HepG2 (cell line): ENCODE measurements at regions not wholly inside any gene's neighbourhood (a gene's known extent, or its start where the extent isn't known, plus 50 kb on each side); places are given as distances from the start of the nearest gene placed in this dataset.

Experiments
- ATF7 ChIP-seq, 2 experiments: fragments of 450-650 bp in 1 of 2; sonication (generic) in 1 of 2; formaldehyde crosslinking in 1 of 2; IDR thresholded peaks; 2 replicates each; pipeline versions ENCODE4 v1.4.0 to v1.6.1; 2016 to 2020; ENCODE audit warnings: antibody characterized with exemption in 1 of 2, mild to moderate bottlenecking in 1 of 2, missing genetic modification reagents in 1 of 2
- BORCS8-MEF2B ChIP-seq: sonication (generic); formaldehyde crosslinking; IDR thresholded peaks from 2 replicates; pipeline ENCODE4 v1.8.0; 2022; ENCODE audit warnings: mild to moderate bottlenecking, missing genetic modification reagents
- CENPX ChIP-seq: sonication (generic); formaldehyde crosslinking; IDR thresholded peaks from 2 replicates; pipeline ENCODE4 v1.9.0; 2021; ENCODE audit warnings: mild to moderate bottlenecking, missing genetic modification reagents, moderate library complexity
- EP300 ChIP-seq, 3 experiments: sonication (generic) in 1 of 3; formaldehyde crosslinking in 1 of 3; IDR thresholded peaks; 2 replicates each; pipeline versions ENCODE4 v1.5.1 to v1.6.1; 2011 to 2020; ENCODE audit warnings: low read depth in 2 of 3, low read length in 2 of 3, borderline replicate concordance in 1 of 3, improper control_type of control experiment in 1 of 3, mild to moderate bottlenecking in 1 of 3, missing genetic modification reagents in 1 of 3, moderate library complexity in 1 of 3
- HNF4A ChIP-seq: sonication (generic); formaldehyde crosslinking; IDR thresholded peaks from 2 replicates; pipeline ENCODE4 v1.4.0; 2020; ENCODE audit warnings: missing genetic modification reagents
- HNF4G ChIP-seq, 2 experiments: sonication (generic) in 1 of 2; formaldehyde crosslinking in 1 of 2; IDR thresholded peaks; 2 replicates each; pipeline versions ENCODE4 v1.4.0 to v1.6.1; 2011 to 2020; ENCODE audit warnings: borderline replicate concordance in 2 of 2, low read depth in 2 of 2, mild to moderate bottlenecking in 2 of 2, low read length in 1 of 2, missing genetic modification reagents in 1 of 2, moderate library complexity in 1 of 2
- IRF2 ChIP-seq: IDR thresholded peaks from 2 replicates; pipeline ENCODE4 v1.6.1; 2018; ENCODE audit warnings: missing genetic modification reagents, missing compliant biosample characterization
- LCORL ChIP-seq, 2 experiments: fragments of 450-650 bp in 1 of 2; sonication (generic) in 1 of 2; formaldehyde crosslinking in 1 of 2; IDR thresholded peaks; 2 replicates each; pipeline versions ENCODE4 v1.5.0 to v1.6.1; 2017 to 2020; ENCODE audit warnings: antibody characterized with exemption in 1 of 2, missing genetic modification reagents in 1 of 2
- NFKB2 ChIP-seq: sonication (generic); formaldehyde crosslinking; IDR thresholded peaks from 2 replicates; pipeline ENCODE4 v1.4.0; 2020; ENCODE audit warnings: missing genetic modification reagents, borderline replicate concordance
- PHF8 ChIP-seq: sonication (generic); formaldehyde crosslinking; IDR thresholded peaks from 2 replicates; pipeline ENCODE4 v1.5.0; 2020; ENCODE audit warnings: missing genetic modification reagents
- PITX1 ChIP-seq: sonication (generic); formaldehyde crosslinking; IDR thresholded peaks from 2 replicates; pipeline ENCODE4 v1.5.1; 2020; ENCODE audit warnings: mild to moderate bottlenecking, missing genetic modification reagents
- RBAK ChIP-seq: sonication (generic); formaldehyde crosslinking; IDR thresholded peaks from 2 replicates; pipeline ENCODE4 v1.5.1; 2020; ENCODE audit warnings: mild to moderate bottlenecking, missing genetic modification reagents
- RBM39 ChIP-seq: fragments of 200-400 bp; formaldehyde crosslinking; IDR thresholded peaks from one replicate; pipeline ENCODE4 v1.6.1; 2018; ENCODE audit warnings: antibody characterized with exemption, mild to moderate bottlenecking, low read depth, low read length; ENCODE audit not compliant: poor library complexity, severe bottlenecking
- RORA ChIP-seq: sonication (generic); formaldehyde crosslinking; IDR thresholded peaks from 2 replicates; pipeline ENCODE4 v1.5.0; 2020; ENCODE audit warnings: mild to moderate bottlenecking, missing genetic modification reagents, moderate library complexity
- SOX5 ChIP-seq: IDR thresholded peaks from 2 replicates; pipeline ENCODE4 v1.6.1; 2016; ENCODE audit warnings: borderline replicate concordance
- YY1 ChIP-seq: IDR thresholded peaks from 2 replicates; pipeline ENCODE4 v1.6.1; 2011; ENCODE audit warnings: low read length, low read depth, moderate library complexity, mild to moderate bottlenecking; ENCODE audit not compliant: insufficient read depth, insufficient replicate concordance
- ZFP36L1 ChIP-seq: sonication (generic); formaldehyde crosslinking; IDR thresholded peaks from 2 replicates; pipeline ENCODE4 v1.8.0; 2022; ENCODE audit warnings: mild to moderate bottlenecking, missing genetic modification reagents, moderate library complexity
- ZNF557 ChIP-seq: sonication (generic); formaldehyde crosslinking; IDR thresholded peaks from 2 replicates; pipeline ENCODE4 v1.4.0; 2020; ENCODE audit warnings: missing genetic modification reagents
- ZNF558 ChIP-seq: sonication (generic); formaldehyde crosslinking; IDR thresholded peaks from 2 replicates; pipeline ENCODE4 v1.9.0; 2022; ENCODE audit warnings: mild to moderate bottlenecking, missing genetic modification reagents, borderline replicate concordance
- ZNF710 ChIP-seq: sonication (generic); formaldehyde crosslinking; IDR thresholded peaks from 2 replicates; pipeline ENCODE4 v1.5.0; 2020; ENCODE audit warnings: mild to moderate bottlenecking, missing genetic modification reagents, borderline replicate concordance
- TF ChIP-seq, protein P1 (sequence below): sonication (generic); formaldehyde crosslinking; IDR thresholded peaks from 2 replicates; pipeline ENCODE4 v1.8.0; 2022; ENCODE audit warnings: missing genetic modification reagents, mild to moderate bottlenecking, moderate library complexity, borderline replicate concordance
- TF ChIP-seq, protein P2 (sequence below): sonication (generic); formaldehyde crosslinking; IDR thresholded peaks from 2 replicates; pipeline ENCODE4 v1.5.0; 2020; ENCODE audit warnings: mild to moderate bottlenecking, missing genetic modification reagents

DNA sequence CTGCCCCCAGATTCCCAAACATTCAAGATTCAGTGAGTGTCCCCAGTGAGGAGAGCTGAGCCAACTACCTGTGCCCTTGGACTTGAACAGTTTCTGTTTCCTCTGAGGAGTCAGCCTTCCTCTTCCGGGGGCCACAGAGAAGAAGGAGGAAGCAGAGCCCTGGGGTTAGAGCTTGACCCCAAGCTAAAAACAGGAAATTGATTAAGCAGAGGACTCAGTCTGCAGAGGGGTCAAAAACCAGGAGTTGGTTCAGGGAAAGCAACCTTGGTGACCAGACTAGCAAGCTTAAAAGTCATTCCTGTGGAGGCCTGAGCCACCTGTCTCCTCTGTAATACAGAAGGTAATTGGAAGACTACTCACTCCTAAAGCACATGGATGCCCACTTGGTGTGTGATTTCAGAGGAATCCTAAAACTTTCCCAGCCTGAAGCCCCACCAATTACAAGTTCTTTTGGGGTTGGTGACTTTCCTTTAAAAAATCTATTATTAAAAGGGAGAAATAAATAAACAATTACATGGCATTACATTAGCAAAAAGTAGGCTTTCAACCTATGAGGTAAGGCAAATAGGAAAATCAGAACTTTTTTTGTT lies 64.2 kb upstream of the SELENOP start (continued):
- peak; percentile 74; the same call in 1 of the 2 replicates for TF ChIP-seq ZNF710
- no peak for TF ChIP-seq RBM39
- TF ChIP-seq LCORL (IDR thresholded peaks at IDR 0.05) = no peak
- no peak for TF ChIP-seq LCORL (CRISPR knock-in tag; IDR thresholded peaks at IDR 0.05)
- peak; percentile 81 for TF ChIP-seq PITX1 (CRISPR knock-in tag)
- peak; percentile 56; the same call in 1 of the 2 replicates for TF ChIP-seq IRF2
- no peak for TF ChIP-seq YY1
- TF ChIP-seq ZFP36L1 (CRISPR knock-in tag) = no peak
- TF ChIP-seq ZNF557 (CRISPR knock-in tag) = 0 out of 2 replicates have a peak, but pooled peaks have one; percentile 36
- TF ChIP-seq PHF8 = peak; percentile 47; the same call in 1 of the 2 replicates
- TF ChIP-seq BORCS8-MEF2B (CRISPR knock-in tag) = peak; percentile 67
- no peak for TF ChIP-seq RBAK
- TF ChIP-seq, protein P1, sequence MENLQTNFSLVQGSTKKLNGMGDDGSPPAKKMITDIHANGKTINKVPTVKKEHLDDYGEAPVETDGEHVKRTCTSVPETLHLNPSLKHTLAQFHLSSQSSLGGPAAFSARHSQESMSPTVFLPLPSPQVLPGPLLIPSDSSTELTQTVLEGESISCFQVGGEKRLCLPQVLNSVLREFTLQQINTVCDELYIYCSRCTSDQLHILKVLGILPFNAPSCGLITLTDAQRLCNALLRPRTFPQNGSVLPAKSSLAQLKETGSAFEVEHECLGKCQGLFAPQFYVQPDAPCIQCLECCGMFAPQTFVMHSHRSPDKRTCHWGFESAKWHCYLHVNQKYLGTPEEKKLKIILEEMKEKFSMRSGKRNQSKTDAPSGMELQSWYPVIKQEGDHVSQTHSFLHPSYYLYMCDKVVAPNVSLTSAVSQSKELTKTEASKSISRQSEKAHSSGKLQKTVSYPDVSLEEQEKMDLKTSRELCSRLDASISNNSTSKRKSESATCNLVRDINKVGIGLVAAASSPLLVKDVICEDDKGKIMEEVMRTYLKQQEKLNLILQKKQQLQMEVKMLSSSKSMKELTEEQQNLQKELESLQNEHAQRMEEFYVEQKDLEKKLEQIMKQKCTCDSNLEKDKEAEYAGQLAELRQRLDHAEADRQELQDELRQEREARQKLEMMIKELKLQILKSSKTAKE (CRISPR knock-in tag) = peak; percentile 85
- TF ChIP-seq SOX5 = peak; percentile 52; the same call in 1 of the 2 replicates
- no peak for TF ChIP-seq CENPX (CRISPR knock-in tag)
- TF ChIP-seq ZNF558 (CRISPR knock-in tag) = no peak
- no peak for TF ChIP-seq RORA (CRISPR knock-in tag)
- no peak for TF ChIP-seq ATF7 (IDR thresholded peaks at IDR 0.05)
- TF ChIP-seq ATF7 (CRISPR knock-in tag; IDR thresholded peaks at IDR 0.05) = no peak
- peak; percentile 29; the same call in 1 of the 2 replicates for TF ChIP-seq HNF4G (IDR thresholded peaks at IDR 0.05; ENCODE audit: borderline replicate concordance, low read depth, low read length)
- TF ChIP-seq HNF4G (CRISPR knock-in tag; IDR thresholded peaks at IDR 0.05; ENCODE audit: borderline replicate concordance, low read depth) = peak; percentile 70; the same call in 1 of the 2 replicates
- TF ChIP-seq, protein P2, sequence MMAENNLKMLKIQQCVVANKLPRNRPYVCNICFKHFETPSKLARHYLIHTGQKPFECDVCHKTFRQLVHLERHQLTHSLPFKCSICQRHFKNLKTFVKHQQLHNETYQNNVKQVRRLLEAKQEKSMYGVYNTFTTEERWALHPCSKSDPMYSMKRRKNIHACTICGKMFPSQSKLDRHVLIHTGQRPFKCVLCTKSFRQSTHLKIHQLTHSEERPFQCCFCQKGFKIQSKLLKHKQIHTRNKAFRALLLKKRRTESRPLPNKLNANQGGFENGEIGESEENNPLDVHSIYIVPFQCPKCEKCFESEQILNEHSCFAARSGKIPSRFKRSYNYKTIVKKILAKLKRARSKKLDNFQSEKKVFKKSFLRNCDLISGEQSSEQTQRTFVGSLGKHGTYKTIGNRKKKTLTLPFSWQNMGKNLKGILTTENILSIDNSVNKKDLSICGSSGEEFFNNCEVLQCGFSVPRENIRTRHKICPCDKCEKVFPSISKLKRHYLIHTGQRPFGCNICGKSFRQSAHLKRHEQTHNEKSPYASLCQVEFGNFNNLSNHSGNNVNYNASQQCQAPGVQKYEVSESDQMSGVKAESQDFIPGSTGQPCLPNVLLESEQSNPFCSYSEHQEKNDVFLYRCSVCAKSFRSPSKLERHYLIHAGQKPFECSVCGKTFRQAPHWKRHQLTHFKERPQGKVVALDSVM (CRISPR knock-in tag) = no peak
- peak in 1 of 2 experiments; percentile 89; a peak in 2 of 4 replicates for TF ChIP-seq EP300 (IDR thresholded peaks at IDR 0.05; ENCODE audit: low read depth in 2 of 2, low read length in 2 of 2)
- peak; percentile 72 for TF ChIP-seq EP300 (CRISPR knock-in tag; IDR thresholded peaks at IDR 0.05; ENCODE audit: borderline replicate concordance)
- peak; percentile 81 for TF ChIP-seq HNF4A (CRISPR knock-in tag)
- TF ChIP-seq NFKB2 (CRISPR knock-in tag) = no peak
